Natural killer cell (primary cell): ENCODE measurements at regions not wholly inside any gene's neighbourhood (a gene's known extent, or its start where the extent isn't known, plus 50 kb on each side); places are given as distances from the start of the nearest gene placed in this dataset.

Source experiments
- ATAC-seq, 3 donors: fragments of 150-1000 bp in 2 of 3; fragments of 200-7000 bp in 1 of 3; cut with Tn5 transposase; 1 replicate in 1 of 3; 2 replicates in 2 of 3; pipeline ENCODE4 v1.10.0; 2021; ENCODE audit warnings: mild to moderate bottlenecking in 2 of 3, moderate library complexity in 2 of 3
- DNase-seq, 2 donors: peaks; one replicate each; pipeline versions ENCODE4 v3.0.0 to v3.0.0-alpha.2; 2013 to 2021; ENCODE audit warnings: mixed read lengths in 1 of 2
- H3K27ac ChIP-seq: one replicate; pipeline ENCODE4 v1.5.1; 2013; ENCODE audit warnings: mild to moderate bottlenecking, low read length
- H3K27me3 ChIP-seq: one replicate; pipeline ENCODE4 v1.6.1; 2013; ENCODE audit warnings: low read length; ENCODE audit not compliant: control insufficient read depth, insufficient read depth
- H3K36me3 ChIP-seq: one replicate; pipeline ENCODE4 v1.6.1; 2013; ENCODE audit warnings: low read length; ENCODE audit not compliant: control insufficient read depth, insufficient read depth
- H3K4me1 ChIP-seq: one replicate; pipeline ENCODE4 v1.6.1; 2013; ENCODE audit warnings: low read length; ENCODE audit not compliant: control insufficient read depth, insufficient read depth
- H3K4me3 ChIP-seq: one replicate; pipeline ENCODE4 v1.5.1; 2013; ENCODE audit warnings: low read length
- H3K9me3 ChIP-seq: one replicate; pipeline ENCODE4 v1.6.1; 2013; ENCODE audit warnings: low read length; ENCODE audit not compliant: control insufficient read depth, insufficient read depth
- H3K27ac Mint-ChIP-seq, 2 donors: one replicate each; pipeline ENCODE4 v1.8.0; 2022; ENCODE audit warnings: mild to moderate bottlenecking in 2 of 2, mixed read lengths in 2 of 2, moderate library complexity in 1 of 2
- H3K27me3 Mint-ChIP-seq, 2 donors: one replicate each; pipeline ENCODE4 v1.8.0; 2022; ENCODE audit warnings: low read depth in 2 of 2, mixed read lengths in 2 of 2
- H3K36me3 Mint-ChIP-seq: one replicate; pipeline ENCODE4 v1.8.0; 2022; ENCODE audit warnings: mixed read lengths
- H3K4me1 Mint-ChIP-seq, 2 donors: one replicate each; pipeline ENCODE4 v1.8.0; 2022; ENCODE audit warnings: mixed read lengths in 2 of 2
- H3K4me3 Mint-ChIP-seq: one replicate; pipeline ENCODE4 v1.8.0; 2022; ENCODE audit warnings: mild to moderate bottlenecking, moderate library complexity, mixed read lengths
- H3K9me3 Mint-ChIP-seq, 2 donors: one replicate each; pipeline ENCODE4 v1.8.0; 2022; ENCODE audit warnings: mixed read lengths in 2 of 2
- CTCF ChIP-seq: fragments of 200-600 bp; IDR thresholded peaks from one replicate; pipeline ENCODE4 v1.8.0; 2022; ENCODE audit warnings: antibody characterized with exemption
- WGBS: methylation state at CpG from one replicate; pipeline ENCODE4 v1.1.7; 2013; ENCODE audit warnings: missing lambda C conversion rate; ENCODE audit not compliant: insufficient coverage; 5-methylcytosine and 5-hydroxymethylcytosine counted together
- intact Hi-C: fragments of 100-400 bp; cut with micrococcal nuclease; formaldehyde crosslinking; loops from one replicate; pipeline ENCODE4 v1.14.2; 2022

- H3K27ac Mint-ChIP-seq = no peak overlapping the region
- H3K4me3 Mint-ChIP-seq = no peak overlapping the region
- no peak overlapping the region for H3K4me3 ChIP-seq
- WGBS = no CpG with 5 or more reads among the region's 2 CpGs
- H3K36me3 Mint-ChIP-seq = no peaks in the 10 kb centered on the region
- DNase-seq (no peak), ATAC-seq (no peak)
- intact Hi-C loops = no loop called here
- H3K36me3 ChIP-seq = no peaks in the 10 kb centered on the region
- H3K9me3 ChIP-seq = no peaks in the 10 kb centered on the region
- no peak overlapping the region for H3K27ac ChIP-seq
- no peaks in the 10 kb centered on the region for H3K27me3 ChIP-seq
- H3K4me1 ChIP-seq = peaks cover 9% of the 10 kb centered on the region
- no peak for TF ChIP-seq CTCF
- H3K27me3 Mint-ChIP-seq = no peaks in the 10 kb centered on the region
- peaks cover 0 to 5% of the 10 kb centered on the region in 2 donors for H3K4me1 Mint-ChIP-seq
- H3K9me3 Mint-ChIP-seq = no peaks in the 10 kb centered on the region
These were observed 76.2 kb downstream of the NFKBIZ start for GRCh38 chr3:101925564-101925963.

- Mint-ChIP-seq H3K36me3 (no peaks in the 10 kb centered on the region), H3K27me3 (no peaks in the 10 kb centered on the region), H3K27ac (no peak overlapping the region), H3K4me3 (no peak overlapping the region), H3K4me1 (peaks cover 0 to 5% of the 10 kb centered on the region in 2 donors), H3K9me3 (no peaks in the 10 kb centered on the region)
- DNase-seq (no peak), ATAC-seq (no peak)
- intact Hi-C loops = no loop called here
- H3K9me3 ChIP-seq = no peaks in the 10 kb centered on the region
- peaks cover 9% of the 10 kb centered on the region for H3K4me1 ChIP-seq
- no peak overlapping the region for H3K27ac ChIP-seq
- H3K27me3 ChIP-seq = no peaks in the 10 kb centered on the region
- TF ChIP-seq CTCF = no peak
- no peak overlapping the region for H3K4me3 ChIP-seq
- 82% methylated on average over 6 of the region's 7 CpGs for WGBS
- H3K36me3 ChIP-seq = no peaks in the 10 kb centered on the region
These were observed 77.3 kb downstream of the NFKBIZ start for GRCh38 chr3:101926594-101927105.

- H3K36me3 ChIP-seq = no peaks in the 10 kb centered on the region
- H3K27me3 Mint-ChIP-seq = no peaks in the 10 kb centered on the region
- H3K9me3 ChIP-seq = no peaks in the 10 kb centered on the region
- H3K4me3 ChIP-seq = no peak overlapping the region
- 100% methylated on average over 1 of the region's 1 CpG for WGBS
- no peak overlapping the region for H3K27ac ChIP-seq
- ATAC-seq (no peak), DNase-seq (no peak)
- intact Hi-C loops = no loop called here
- H3K9me3 Mint-ChIP-seq = no peaks in the 10 kb centered on the region
- TF ChIP-seq CTCF = no peak
- H3K36me3 Mint-ChIP-seq = no peaks in the 10 kb centered on the region
- no peak overlapping the region for H3K4me3 Mint-ChIP-seq
- H3K4me1 Mint-ChIP-seq = peaks cover 0 to 5% of the 10 kb centered on the region in 2 donors
- H3K27me3 ChIP-seq = no peaks in the 10 kb centered on the region
- H3K4me1 ChIP-seq = peaks cover 9% of the 10 kb centered on the region
- H3K27ac Mint-ChIP-seq = no peak overlapping the region
These were observed 79.6 kb downstream of the NFKBIZ start for GRCh38 chr3:101928890-101929289.

GRCh38 chr3:101931081-101931480 lies 81.8 kb downstream of the NFKBIZ start:
- ATAC-seq = no peak
- Mint-ChIP-seq H3K27me3 (no peaks in the 10 kb centered on the region), H3K4me1 (peaks cover 6% of the 10 kb centered on the region in 2 donors), H3K27ac (no peak overlapping the region), H3K9me3 (no peaks in the 10 kb centered on the region), H3K4me3 (no peak overlapping the region), H3K36me3 (no peaks in the 10 kb centered on the region)
- Histone ChIP-seq H3K9me3 (no peaks in the 10 kb centered on the region), H3K27me3 (no peaks in the 10 kb centered on the region), H3K36me3 (no peaks in the 10 kb centered on the region), H3K4me1 (peaks cover 1% of the 10 kb centered on the region), H3K4me3 (no peak overlapping the region), H3K27ac (no peak overlapping the region)
- WGBS = no CpG with 5 or more reads among the region's 1 CpG
- no peak for TF ChIP-seq CTCF
- intact Hi-C loops = no loop called here
- DNase-seq = no peak
